ENCODE measurements at regions not wholly inside any gene's neighbourhood (a gene's known extent, or its start where the extent isn't known, plus 50 kb on each side); places are given as distances from the start of the nearest gene placed in this dataset.
A peak's percentile ranks its signal among the peaks of the same experiment; 100 is the strongest.

GRCh38 chr10:110414548-110415309 is 83.0 kb upstream of the DUSP5 start (continued):
- TF ChIP-seq E2F4 (IDR thresholded peaks at IDR 0.05; ENCODE audit: low read depth, low read length) (no peak), JUND (IDR thresholded peaks at IDR 0.05; ENCODE audit: low read depth, low read length) (peak; percentile 80; the same call in 1 of the 2 replicates)

- Histone ChIP-seq H3K4me3 (no peak overlapping the region), H3K4me2 (ENCODE audit: control insufficient read depth, insufficient read depth) (peak overlapping the region; percentile 83; the same call in 1 of the 2 replicates), H3K9me3 (replicated peaks; ENCODE audit: control insufficient read depth, insufficient read depth, low read length) (peaks cover 2% of the 10 kb centered on the region; the same call in 1 of the 3 replicates), H3K27me3 (replicated peaks in 1 of 2; ENCODE audit: control insufficient read depth in 2 of 2, insufficient read depth in 2 of 2, low read length in 1 of 2) (no peaks in the 10 kb centered on the region), H2AFZ (ENCODE audit: control insufficient read depth, low read depth, low read length) (no peak overlapping the region), H3K9ac (ENCODE audit: control insufficient read depth, insufficient read depth, low read length) (no peak overlapping the region; the same call in 1 of the 2 replicates), H3K4me1 (ENCODE audit: control insufficient read depth, insufficient read depth, low read length) (peaks cover 68% of the 10 kb centered on the region), H3K27ac (ENCODE audit: control insufficient read depth, insufficient read depth) (peak overlapping the region; percentile 93), H3K79me2 (ENCODE audit: control insufficient read depth, insufficient read depth, low read length) (no peaks in the 10 kb centered on the region), H4K20me1 (ENCODE audit: control insufficient read depth, insufficient read depth) (no peaks in the 10 kb centered on the region), H3K36me3 (ENCODE audit: control insufficient read depth in 2 of 2, insufficient read depth in 2 of 2, low read length in 1 of 2) (no peaks in the 10 kb centered on the region)
- intact Hi-C loops (cut with micrococcal nuclease; ENCODE audit: unreplicated experiment): loop anchor here (2.0 kb wide), 2 partner anchors 105 to 121 kb away; no protein-coding TSS in a partner anchor
- ChIA-PET RAD21 (ENCODE audit: unreplicated experiment) (interaction anchor here (0.7 to 14.4 kb wide), 16 partner anchors 10 to 130 kb away, joined by 3 to 241 read pairs (median 5); partner anchors contain the start of gene DUSP5), SMC1A (ENCODE audit: uncharacterized antibody, unreplicated experiment) (interaction anchor here (0.7 to 13.3 kb wide), 22 partner anchors 10 to 130 kb away, joined by 3 to 283 read pairs (median 5); partner anchors contain the start of gene DUSP5), POLR2A (interaction anchor here (1.0 to 11.9 kb wide), 12 partner anchors 15 to 88 kb away, joined by 3 to 117 read pairs (median 5); no protein-coding TSS in a partner anchor), CTCF (interaction anchor here (0.8 to 8.7 kb wide), 15 partner anchors 9 to 131 kb away, joined by 3 to 124 read pairs (median 4); no protein-coding TSS in a partner anchor)
- BruUV-seq (replicated peaks): no TSS peak
- in situ Hi-C loops (cut with MboI): no loop called here
- TF ChIP-seq RAD51 (IDR thresholded peaks at IDR 0.05) (no peak), NBN (IDR thresholded peaks at IDR 0.05) (no peak), MXI1 (IDR thresholded peaks at IDR 0.05; ENCODE audit: low read depth, low read length) (no peak), KDM1A (IDR thresholded peaks at IDR 0.05; ENCODE audit: borderline replicate concordance) (no peak), ZBTB33 (IDR thresholded peaks at IDR 0.05) (no peak), SREBF2 (IDR thresholded peaks at IDR 0.05; ENCODE audit: low read length) (no peak), LARP7 (IDR thresholded peaks at IDR 0.05) (no peak), IKZF2 (IDR thresholded peaks at IDR 0.05) (no peak)
- ATAC-seq (no peak), FAIRE-seq (no peak), DNase-seq (ENCODE audit: low read depth, low spot score) (no peak)
- WGBS (ENCODE audit: insufficient coverage, insufficient replicate concordance, low lambda C conversion rate, missing lambda C conversion rate): 63% methylated on average over 3 of the region's 3 CpGs
These were observed 81.9 kb upstream of the DUSP5 start for GRCh38 chr10:110415809-110416208.
